Endothelial cell of umbilical vein (primary cell): ENCODE measurements at regions not wholly inside any gene's neighbourhood (a gene's known extent, or its start where the extent isn't known, plus 50 kb on each side); places are given as distances from the start of the nearest gene placed in this dataset.

ENCODE experiments used
- BruUV-seq: library from RNA; stranded (reverse); fragments of 400-500 nt; replicated peaks from 2 replicates; lab custom pipeline; 2021; lab: Mats Ljungman, UMichigan
- CTCF ChIA-PET: fragments of 300-600, 350-600 bp; sonication (Branson Sonifier 250); formaldehyde crosslinking; loops from one replicate; lab custom pipeline; 2021; ENCODE audit warnings: antibody characterized with exemption, inconsistent platforms; lab: Charles Lee
- POLR2A ChIA-PET: fragments of 300-600, 350-600 bp; sonication (Branson Sonifier 250); formaldehyde crosslinking; loops from one replicate; lab custom pipeline; 2021; ENCODE audit warnings: antibody characterized with exemption, inconsistent platforms; lab: Charles Lee
- DNase-seq: peaks from one replicate; pipeline ENCODE4 v3.0.0-alpha.2; 2011; ENCODE audit warnings: low read depth, low spot score
- FAIRE-seq: peaks from 2 replicates; lab custom pipeline; 2011; peaks lifted over from hg19 to GRCh38; lab: Jason Lieb, UNC
- H2AFZ ChIP-seq: 2 replicates; pipeline ENCODE4 v1.6.0; 2012; ENCODE audit warnings: low read depth, low read length, control low read depth, inconsistent platforms
- H3K27ac ChIP-seq: 2 replicates; pipeline ENCODE4 v1.5.1; 2011; ENCODE audit warnings: low read depth, mild to moderate bottlenecking, control low read depth, low read length, moderate library complexity; ENCODE audit not compliant: insufficient read depth
- H3K27me3 ChIP-seq, 2 experiments: 2 replicates each; pipeline versions ENCODE4 v1.6.0 to v1.6.1; 2011; ENCODE audit warnings: low read length in 2 of 2, mixed read lengths in 1 of 2; ENCODE audit not compliant: control insufficient read depth in 2 of 2, insufficient read depth in 2 of 2
- H3K36me3 ChIP-seq, 2 experiments: 2 replicates in 1 of 2; 3 replicates in 1 of 2; pipeline ENCODE4 v1.5.1; 2011; ENCODE audit warnings: low read length in 2 of 2, mild to moderate bottlenecking in 1 of 2, moderate library complexity in 1 of 2; ENCODE audit not compliant: control insufficient read depth in 2 of 2, insufficient read depth in 2 of 2; ENCODE audit errors: extremely low read depth in 1 of 2
- H3K4me1 ChIP-seq: 3 replicates; pipeline ENCODE4 v1.5.1; 2011; ENCODE audit warnings: mild to moderate bottlenecking, low read length; ENCODE audit not compliant: control insufficient read depth, insufficient read depth; ENCODE audit errors: extremely low read depth
- H3K4me2 ChIP-seq: 2 replicates; pipeline ENCODE4 v1.6.1; 2011; ENCODE audit warnings: low read length, control low read depth, mixed read lengths; ENCODE audit not compliant: insufficient read depth
- H3K4me3 ChIP-seq, 3 experiments: fragments of 200-600 bp in 1 of 3; sonication (generic), shearing (Covaris generic) in 1 of 3; replicated peaks in 1 of 3; 2 replicates each; pipeline ENCODE4 v1.5.1; 2011 to 2016; ENCODE audit warnings: control low read depth in 3 of 3, low read length in 3 of 3, mild to moderate bottlenecking in 2 of 3, inconsistent platforms in 1 of 3, low read depth in 1 of 3, moderate library complexity in 1 of 3; ENCODE audit not compliant: insufficient read depth in 1 of 3
- H3K79me2 ChIP-seq: 2 replicates; pipeline ENCODE4 v1.6.0; 2012; ENCODE audit warnings: low read length, inconsistent platforms; ENCODE audit not compliant: control insufficient read depth, insufficient read depth
- H3K9ac ChIP-seq: replicated peaks from 2 replicates; pipeline ENCODE3; 2011; ENCODE audit warnings: low read length, control low read depth; ENCODE audit not compliant: insufficient read depth; ENCODE audit errors: extremely low read depth
- H3K9me1 ChIP-seq: replicated peaks from 3 replicates; pipeline ENCODE4 v1.6.0; 2011; ENCODE audit warnings: mild to moderate bottlenecking, low read length; ENCODE audit not compliant: control insufficient read depth, insufficient read depth; ENCODE audit errors: extremely low read depth
- H3K9me3 ChIP-seq: replicated peaks from 2 replicates; pipeline ENCODE4 v1.5.1; 2012; ENCODE audit warnings: low read length, inconsistent platforms; ENCODE audit not compliant: control insufficient read depth, insufficient read depth
- H4K20me1 ChIP-seq: replicated peaks from 2 replicates; pipeline ENCODE3; 2011; ENCODE audit warnings: mild to moderate bottlenecking, low read length; ENCODE audit not compliant: control insufficient read depth, insufficient read depth; ENCODE audit errors: extremely low read depth
- CTCF ChIP-seq, 2 donors: IDR thresholded peaks; 1 replicate in 1 of 2; 2 replicates in 1 of 2; pipeline ENCODE4 v1.5.1; 2011; ENCODE audit warnings: low read length in 2 of 2, mild to moderate bottlenecking in 2 of 2, moderate library complexity in 2 of 2, control low read depth in 1 of 2, inconsistent platforms in 1 of 2, low read depth in 1 of 2; ENCODE audit not compliant: insufficient read depth in 1 of 2; ENCODE audit errors: extremely low read depth in 1 of 2
- EZH2 ChIP-seq: IDR thresholded peaks from 2 replicates; pipeline ENCODE4 v1.6.1; 2012; ENCODE audit warnings: borderline replicate concordance, low read depth, mild to moderate bottlenecking, moderate library complexity, low read length, inconsistent platforms; ENCODE audit not compliant: severe bottlenecking
- FOS ChIP-seq: IDR thresholded peaks from 2 replicates; pipeline ENCODE4 v1.6.1; 2011; ENCODE audit warnings: mild to moderate bottlenecking, low read length, moderate library complexity, borderline replicate concordance; ENCODE audit not compliant: insufficient read depth
- GATA2 ChIP-seq: IDR thresholded peaks from 2 replicates; pipeline ENCODE4 v1.7.0; 2011; ENCODE audit warnings: low read depth, mild to moderate bottlenecking, moderate library complexity, mixed read lengths, low read length; ENCODE audit not compliant: insufficient read length, insufficient read depth
- JUN ChIP-seq: IDR thresholded peaks from 2 replicates; pipeline ENCODE4 v1.6.1; 2011; ENCODE audit warnings: borderline replicate concordance, low read depth; ENCODE audit not compliant: insufficient read length, insufficient read depth
- MAX ChIP-seq: IDR thresholded peaks from 2 replicates; pipeline ENCODE4 v1.6.1; 2011; ENCODE audit not compliant: insufficient read depth, insufficient read length
- MYC ChIP-seq: IDR thresholded peaks from one replicate; pipeline ENCODE4 v1.6.1; 2011; ENCODE audit warnings: mild to moderate bottlenecking, low read depth, low read length
- POLR2A ChIP-seq: IDR thresholded peaks from 2 replicates; pipeline ENCODE4 v1.6.1; 2012; ENCODE audit warnings: low read depth, mild to moderate bottlenecking, control low read depth, low read length
- POLR2AphosphoS5 ChIP-seq: IDR thresholded peaks from 2 replicates; pipeline ENCODE4 v1.6.1; 2012; ENCODE audit warnings: low read depth, mild to moderate bottlenecking, control low read depth, low read length, moderate library complexity; ENCODE audit not compliant: insufficient read depth
- dilution Hi-C: fragments of 300-500 bp; cut with MboI; formaldehyde crosslinking; loops from one replicate; pipeline ENCODE4 v1.15.0; 2019; ENCODE audit warnings: low sequenced_read_pairs; ENCODE audit not compliant: extremely low pct_ligation_motif_present
- intact Hi-C: fragments of 100-400 bp; cut with micrococcal nuclease; formaldehyde crosslinking; loops from one replicate; pipeline ENCODE4 v1.10.0; 2022

GRCh38 chr2:21288739-21289520 is 165.2 kb downstream of the TDRD15 start:
- BruUV-seq, result no TSS peak
- H3K27me3 ChIP-seq, result no peaks in the 10 kb centered on the region
- H3K4me3 ChIP-seq, result no peak overlapping the region
- no peak overlapping the region for H3K27ac ChIP-seq
- intact Hi-C loops (no loop called here), dilution Hi-C loops (no loop called here)
- POLR2A ChIA-PET, result no interaction called here
- DNase-seq (no peak), FAIRE-seq (no peak)
- H2AFZ ChIP-seq, result no peak overlapping the region
- H4K20me1 ChIP-seq, result no peaks in the 10 kb centered on the region
- no peaks in the 10 kb centered on the region for H3K36me3 ChIP-seq
- H3K79me2 ChIP-seq, result no peaks in the 10 kb centered on the region
- no peaks in the 10 kb centered on the region for H3K4me1 ChIP-seq
- TF ChIP-seq MAX (no peak), EZH2 (no peak), POLR2A (no peak), FOS (no peak), CTCF (IDR thresholded peaks at IDR 0.05; ENCODE audit: extremely low read depth in 1 of 2, insufficient read depth in 1 of 2, low read depth in 1 of 2, low read length in 2 of 2) (no peak), POLR2AphosphoS5 (no peak), JUN (no peak), MYC (no peak), GATA2 (no peak)
- no peaks in the 10 kb centered on the region for H3K9me3 ChIP-seq
- no peaks in the 10 kb centered on the region for H3K9me1 ChIP-seq
- no peak overlapping the region for H3K9ac ChIP-seq
- H3K4me2 ChIP-seq, result no peak overlapping the region
- CTCF ChIA-PET, result no interaction called here
